HG02852 (cell line): ENCODE measurements at regions not wholly inside any gene's neighbourhood (a gene's known extent, or its start where the extent isn't known, plus 50 kb on each side); places are given as distances from the start of the nearest gene placed in this dataset.

Experiments used
- ATAC-seq: cut with Tn5 transposase; IDR thresholded peaks from one replicate; pipeline ENCODE4 v1.9.1; 2021; ENCODE audit warnings: mild to moderate bottlenecking, moderate library complexity; ENCODE audit not compliant: unreplicated experiment

DNA sequence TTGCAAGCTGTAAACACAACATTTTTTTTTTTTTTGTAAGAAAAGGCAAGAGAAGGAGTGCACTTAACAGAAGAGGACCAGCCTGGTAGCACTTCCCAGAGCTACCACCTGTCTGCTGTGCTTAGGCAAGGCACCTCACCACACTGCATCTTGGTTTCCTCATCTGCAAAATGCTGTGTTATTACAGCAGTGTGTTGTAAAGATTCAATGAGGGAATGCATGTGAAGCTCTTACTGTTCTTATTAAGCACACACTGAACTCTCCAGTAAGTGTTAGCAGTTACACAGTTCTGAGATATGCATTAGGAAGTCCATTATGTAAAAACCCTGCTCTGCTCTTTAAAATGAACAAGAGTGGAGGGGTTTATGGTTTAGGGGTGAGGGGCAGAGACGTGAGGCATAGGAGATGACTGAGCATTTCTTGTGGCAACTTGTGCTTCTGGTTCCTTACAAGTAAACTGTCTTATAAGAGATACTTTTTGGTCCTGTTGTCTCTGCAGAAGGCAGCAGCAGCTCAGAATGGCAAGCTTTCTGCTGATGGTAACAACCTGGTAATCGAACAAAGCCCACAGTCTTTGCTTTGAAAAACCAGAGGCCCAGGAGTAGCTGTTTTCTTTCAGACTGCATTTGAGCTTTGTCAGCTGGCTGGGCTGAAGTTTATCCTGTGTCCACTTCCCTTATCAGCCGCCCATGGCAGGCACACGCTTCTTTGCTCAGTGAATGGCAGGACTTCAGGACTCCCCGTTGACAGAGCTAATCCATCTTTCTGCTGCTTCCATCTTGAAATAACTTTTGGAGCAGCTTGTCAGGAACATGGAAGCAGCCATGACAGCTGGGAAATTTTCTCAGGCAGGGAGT lies 98.8 kb upstream of the BMPER start:
- ATAC-seq, result no peak

DNA sequence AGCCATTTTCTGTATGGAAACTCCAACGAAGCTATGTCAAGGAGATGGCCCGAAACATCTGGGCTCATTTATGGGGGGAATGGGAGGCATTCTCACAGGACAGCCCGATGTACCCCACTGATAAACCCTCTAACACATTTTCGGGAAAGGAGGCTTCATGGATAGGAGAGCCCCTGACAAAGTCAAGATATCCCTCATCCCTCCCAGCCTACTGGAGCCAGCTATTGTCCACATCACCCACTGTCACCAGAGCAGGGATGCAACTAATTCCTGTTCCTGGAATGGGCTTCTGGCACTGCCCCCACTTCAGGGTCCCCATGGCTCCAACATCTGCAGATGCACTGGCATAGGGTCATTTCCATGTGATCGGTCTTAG lies 98.2 kb upstream of the BMPER start:
- no peak for ATAC-seq

- no peak for ATAC-seq
Measured at GRCh38 chr7:33807779-33808482, 97.4 kb upstream of the BMPER start.

DNA sequence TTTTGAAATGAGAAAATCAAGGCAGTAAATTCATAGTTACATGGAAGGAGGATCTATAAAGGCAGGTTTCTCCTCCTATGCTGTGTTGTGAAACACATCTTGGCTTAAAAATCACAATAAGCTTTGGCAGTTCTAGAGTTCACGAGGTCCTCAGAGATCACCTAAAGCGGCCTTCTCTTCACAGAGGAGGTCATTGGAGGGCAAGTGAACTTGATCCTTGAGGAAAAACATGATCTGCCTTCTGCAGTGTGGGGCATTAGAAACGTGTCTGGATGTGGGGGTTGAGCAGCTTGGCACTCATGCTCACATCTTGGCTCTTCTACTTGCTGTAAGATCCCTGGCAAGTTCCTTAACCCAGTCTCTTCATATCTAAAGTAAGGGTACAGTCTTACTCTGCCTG lies 96.1 kb upstream of the BMPER start:
- no peak for ATAC-seq

GRCh38 chr7:33810356-33810755 lies 95.0 kb upstream of the BMPER start:
- no peak for ATAC-seq

DNA sequence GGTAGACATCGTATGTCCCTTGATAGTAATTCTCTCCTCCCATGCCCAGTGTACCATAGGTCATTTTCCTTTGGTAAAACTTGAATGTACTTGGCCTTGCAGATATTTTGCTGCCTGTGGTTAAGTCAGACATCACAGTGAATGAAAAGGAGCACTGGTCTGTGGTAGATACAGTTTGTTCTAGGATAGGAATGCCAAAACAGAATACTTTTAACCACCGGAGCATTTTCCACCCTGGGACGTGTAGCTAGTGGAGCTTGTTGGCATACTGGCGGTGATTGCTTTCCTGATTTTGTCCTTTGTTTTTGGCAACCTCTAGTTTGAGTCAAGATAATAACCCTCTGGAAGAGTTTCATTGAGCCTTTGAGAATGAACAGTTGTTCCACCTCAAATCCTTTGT lies 92.0 kb upstream of the BMPER start:
- ATAC-seq, result no peak

DNA sequence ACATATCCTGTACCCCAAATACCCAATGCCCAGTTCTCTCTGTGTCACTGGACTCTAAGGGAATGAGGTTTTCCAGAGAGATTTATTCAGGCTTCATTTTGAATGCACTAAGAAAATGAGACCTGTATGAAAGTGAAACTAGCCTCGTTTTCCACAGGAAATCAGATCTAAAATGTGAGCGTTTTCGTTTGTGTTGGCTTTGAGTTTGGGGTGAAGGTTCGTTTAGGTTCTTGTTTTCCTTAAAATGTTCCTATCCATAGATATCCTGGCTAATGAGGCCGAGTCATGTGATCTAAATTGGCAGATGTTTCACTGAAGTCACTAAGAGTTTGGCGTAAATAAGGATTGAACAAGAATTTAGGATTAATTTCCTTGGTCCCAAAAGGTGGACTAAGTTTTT lies 90.9 kb upstream of the BMPER start:
- ATAC-seq, result no peak

GRCh38 chr7:33814936-33815335 lies 90.4 kb upstream of the BMPER start:
- no peak for ATAC-seq

DNA sequence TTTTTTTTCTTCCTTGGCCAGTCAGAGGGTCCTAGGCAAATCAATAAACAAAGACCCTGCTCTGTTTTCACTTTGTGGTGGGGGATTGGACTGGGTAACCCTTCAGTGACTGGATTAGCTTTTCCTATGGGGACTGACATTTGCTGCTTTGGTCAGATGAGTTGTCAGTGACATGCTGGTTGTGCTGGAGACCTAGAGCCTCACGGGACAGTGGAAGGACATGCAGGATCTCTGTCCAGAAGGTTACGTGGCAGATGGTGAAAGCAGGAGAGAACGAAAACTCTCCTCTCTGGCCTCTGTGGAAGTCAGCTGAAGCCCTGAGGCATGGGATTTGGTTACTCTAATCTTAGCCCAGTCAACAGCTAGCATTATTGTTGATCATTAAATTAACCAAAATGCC lies 90.0 kb upstream of the BMPER start:
- ATAC-seq, result no peak

DNA sequence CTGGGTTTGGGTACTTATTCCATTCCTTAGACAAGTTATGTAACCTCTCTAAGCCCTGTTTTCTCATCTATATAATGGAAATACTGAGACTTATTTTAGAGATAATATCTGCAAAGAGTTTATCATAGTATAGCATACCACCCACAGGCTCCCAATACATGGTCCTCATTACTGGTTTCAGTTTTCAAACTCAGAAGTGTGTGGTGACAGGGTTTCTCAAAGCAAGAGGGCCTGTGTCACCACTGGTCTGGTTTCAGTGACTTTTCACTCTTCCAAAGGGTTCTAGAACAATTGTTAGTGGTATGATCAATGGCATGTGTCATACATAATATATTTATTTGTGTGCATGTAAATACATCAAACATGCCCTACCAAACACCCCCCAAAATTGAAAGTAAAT lies 89.2 kb upstream of the BMPER start:
- peak; percentile 72 for ATAC-seq

GRCh38 chr7:33819658-33820057 lies 85.7 kb upstream of the BMPER start:
- no peak for ATAC-seq

- ATAC-seq, result no peak
Measured at GRCh38 chr7:33820206-33820605, 85.1 kb upstream of the BMPER start.

DNA sequence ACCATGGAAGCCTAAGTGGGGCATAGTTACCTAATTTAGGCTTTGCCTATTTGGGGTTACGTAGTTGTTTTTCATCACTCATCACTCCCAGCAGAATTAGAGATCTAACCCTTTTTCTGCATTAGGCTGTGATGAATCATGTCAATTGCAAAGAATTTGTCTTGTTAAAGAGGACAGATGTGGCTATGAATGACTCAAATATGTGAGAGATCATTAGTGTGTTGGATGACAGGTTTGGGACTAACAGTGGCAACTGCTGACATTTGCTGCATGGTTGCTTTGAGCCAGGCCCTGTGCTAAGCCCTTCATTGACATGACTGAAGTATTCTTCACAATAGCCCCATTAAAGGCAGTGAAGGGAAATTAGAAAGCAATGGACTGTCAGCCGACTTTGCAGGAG lies 83.4 kb upstream of the BMPER start:
- ATAC-seq, result no peak

DNA sequence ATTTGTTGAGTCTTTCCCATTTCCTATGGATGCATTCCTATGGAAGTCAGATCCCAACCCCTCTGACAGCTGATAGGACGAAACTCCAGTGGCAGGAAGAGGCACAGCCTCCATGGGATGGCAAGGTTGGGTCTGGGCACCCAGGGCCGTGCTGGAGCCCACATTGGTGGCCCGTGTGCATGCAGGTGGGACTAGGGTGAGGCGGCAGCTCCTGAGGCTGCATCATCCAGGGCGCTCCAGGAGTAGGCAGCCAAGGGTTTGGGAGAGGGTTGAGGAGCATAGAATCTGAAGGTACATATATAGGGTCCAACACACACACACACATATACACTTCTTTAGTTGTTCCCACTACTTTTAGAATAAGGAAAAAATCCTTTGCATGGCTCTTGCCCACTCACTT lies 81.4 kb upstream of the BMPER start:
- no peak for ATAC-seq

DNA sequence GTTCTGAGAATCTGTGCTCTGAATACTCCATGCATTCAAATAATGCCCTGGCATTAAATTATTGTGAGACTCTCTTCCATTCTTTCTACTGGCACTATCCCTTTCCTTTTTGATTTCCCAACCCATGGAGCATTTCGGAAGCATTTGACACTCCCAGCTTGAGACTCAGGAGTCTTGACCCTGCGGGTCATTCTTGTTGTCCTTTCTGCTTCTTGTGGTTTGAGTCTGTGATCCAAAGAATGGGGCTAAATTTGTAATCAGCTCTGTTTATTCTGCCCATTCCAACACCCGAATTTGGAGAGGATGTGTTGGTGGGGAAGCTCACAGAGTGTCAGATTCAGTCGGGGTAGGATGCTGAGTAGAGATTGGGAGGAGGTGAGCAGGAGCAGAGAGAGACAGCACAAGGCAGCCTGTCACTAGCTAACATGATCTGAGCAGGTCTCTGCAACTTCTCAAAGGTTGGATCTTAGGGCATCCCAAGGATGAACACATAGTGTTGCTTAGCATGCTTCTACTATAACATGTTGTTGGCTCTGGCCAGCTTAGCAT lies 80.4 kb upstream of the BMPER start:
- ATAC-seq, result no peak

DNA sequence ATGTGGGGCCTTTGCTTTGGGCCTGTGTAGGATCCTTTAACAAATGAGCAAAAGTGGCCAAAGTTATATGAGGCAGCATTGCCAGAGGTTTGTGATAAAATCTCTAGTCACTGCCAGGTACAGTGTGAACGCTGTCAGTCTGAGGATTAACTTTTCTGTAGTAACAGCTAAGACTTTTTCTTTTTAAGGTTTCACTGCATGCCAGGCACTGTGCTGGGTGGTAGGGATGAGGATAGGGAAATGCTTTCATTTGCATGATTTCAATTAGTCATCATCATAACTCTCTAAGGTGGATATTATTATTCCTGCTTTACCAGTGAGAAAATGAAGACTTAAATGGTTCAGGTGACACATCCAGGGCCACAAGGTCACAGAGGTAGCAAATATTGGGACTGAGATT lies 79.7 kb upstream of the BMPER start:
- no peak for ATAC-seq

DNA sequence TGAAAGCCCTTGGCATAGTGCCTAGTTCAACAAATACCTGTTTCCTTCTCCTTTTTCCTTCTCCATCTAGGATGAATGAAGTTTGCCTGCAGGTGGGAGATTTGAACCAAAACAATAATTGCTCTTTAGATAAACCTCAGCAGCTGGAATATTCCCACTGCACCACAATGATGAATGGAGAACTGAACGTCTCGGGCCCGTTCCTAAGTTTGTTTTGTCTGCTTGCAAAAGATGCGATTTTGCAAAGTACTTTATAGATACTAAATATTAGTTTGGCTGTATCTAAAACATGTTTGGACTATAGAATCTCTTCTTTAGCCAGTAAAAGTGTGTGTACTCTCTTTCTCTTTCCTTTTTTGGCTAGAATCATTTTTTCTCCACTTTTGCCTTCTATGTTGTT lies 75.8 kb upstream of the BMPER start:
- no peak for ATAC-seq

- no peak for ATAC-seq
Measured at GRCh38 chr7:33831389-33832141, 73.8 kb upstream of the BMPER start.

DNA sequence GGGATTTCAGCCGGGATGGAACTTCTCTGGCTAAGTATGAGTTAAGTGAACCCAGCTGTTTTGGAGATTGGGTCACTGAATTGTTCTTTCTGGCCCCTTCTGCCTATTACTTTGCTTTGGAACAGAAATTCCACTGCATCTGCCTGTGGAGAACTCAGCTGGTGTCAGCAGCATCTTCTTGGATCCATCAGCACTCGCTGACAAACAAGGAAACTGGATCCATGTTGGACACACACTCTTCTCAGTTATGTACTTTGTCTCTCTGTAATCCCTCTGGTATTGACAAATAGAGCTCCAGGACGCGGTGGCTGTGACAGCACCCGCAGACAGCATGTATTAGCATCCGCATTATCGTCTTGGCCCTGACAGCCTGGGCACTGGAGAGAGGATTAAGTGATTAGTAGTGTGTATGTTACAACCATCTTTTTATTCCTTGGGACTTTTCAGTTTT lies 73.0 kb upstream of the BMPER start:
- ATAC-seq, result no peak

DNA sequence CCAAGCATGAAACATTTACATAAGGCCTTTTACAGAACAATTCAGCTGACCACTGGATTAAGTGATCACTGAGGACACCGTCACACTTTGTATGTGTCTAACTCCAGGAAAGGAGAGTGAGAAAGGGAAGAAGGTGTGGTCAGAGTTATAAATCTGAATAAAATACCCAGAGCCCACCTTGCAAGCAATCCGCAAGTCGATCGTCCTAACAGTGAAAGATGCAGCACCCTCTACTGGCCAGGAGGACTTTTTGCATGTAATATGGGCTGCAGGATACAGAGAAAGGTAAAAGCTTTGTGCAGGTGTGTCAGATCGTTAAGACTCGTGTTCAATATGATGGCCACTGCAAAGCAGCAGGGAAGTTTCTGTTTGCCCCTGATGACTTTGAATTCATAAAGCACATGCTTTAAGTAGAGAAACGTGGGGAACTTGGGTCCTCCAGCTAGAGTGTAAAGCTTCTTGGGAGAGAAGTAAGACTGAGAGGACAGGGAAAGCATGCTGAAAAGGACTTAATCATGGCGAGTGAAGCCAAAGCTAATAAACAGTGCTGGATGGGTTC lies 68.5 kb upstream of the BMPER start:
- ATAC-seq, result no peak

- no peak for ATAC-seq
Measured at GRCh38 chr7:33837356-33837851, 67.9 kb upstream of the BMPER start.
